WTC11 (cell line): ENCODE measurements at regions not wholly inside any gene's neighbourhood (a gene's known extent, or its start where the extent isn't known, plus 50 kb on each side); places are given as distances from the start of the nearest gene placed in this dataset.

Experiments
- ATAC-seq: fragments of 200-7000 bp; cut with Tn5 transposase; 2 replicates; pipeline ENCODE4 v1.10.0; 2021; ENCODE audit warnings: mild to moderate bottlenecking, moderate library complexity
- CTCF ChIA-PET: fragments of 300-600 bp; sonication (Branson Sonifier 250); formaldehyde crosslinking; loops from one replicate; lab custom pipeline; 2021; ENCODE audit warnings: antibody characterized with exemption; lab: Charles Lee
- POLR2A ChIA-PET: fragments of 350-600 bp; sonication (Branson Sonifier 250); formaldehyde crosslinking; loops from one replicate; lab custom pipeline; 2021; ENCODE audit warnings: antibody characterized with exemption; lab: Charles Lee
- DNase-seq: peaks from one replicate; pipeline ENCODE4 v3.0.0; 2021; ENCODE audit warnings: low spot score
- H3K27ac Mint-ChIP-seq: 2 replicates; pipeline ENCODE4 v1.8.0; 2021; ENCODE audit warnings: mixed read lengths
- H3K27me3 Mint-ChIP-seq: 2 replicates; pipeline ENCODE4 v1.8.0; 2021; ENCODE audit warnings: low read depth, mild to moderate bottlenecking, moderate library complexity, mixed read lengths
- H3K36me3 Mint-ChIP-seq: 2 replicates; pipeline ENCODE4 v1.8.0; 2021; ENCODE audit warnings: mixed read lengths
- H3K4me1 Mint-ChIP-seq: 2 replicates; pipeline ENCODE4 v1.8.0; 2022; ENCODE audit warnings: mixed read lengths
- H3K4me3 Mint-ChIP-seq: 2 replicates; pipeline ENCODE4 v1.8.0; 2021; ENCODE audit warnings: mild to moderate bottlenecking, moderate library complexity, mixed read lengths
- H3K9me3 Mint-ChIP-seq: 2 replicates; pipeline ENCODE4 v1.8.0; 2021; ENCODE audit warnings: mixed read lengths
- CREM ChIP-seq: sonication (generic); formaldehyde crosslinking; IDR thresholded peaks from 2 replicates; pipeline ENCODE4 v1.8.1; 2022; ENCODE audit warnings: mild to moderate bottlenecking, missing genetic modification reagents, moderate library complexity
- ETV6 ChIP-seq: sonication (generic); formaldehyde crosslinking; IDR thresholded peaks from 2 replicates; pipeline ENCODE4 v1.8.1; 2022; ENCODE audit warnings: mild to moderate bottlenecking, missing genetic modification reagents
- FOXK1 ChIP-seq: sonication (generic); formaldehyde crosslinking; IDR thresholded peaks from 2 replicates; pipeline ENCODE4 v1.8.0; 2022; ENCODE audit warnings: mild to moderate bottlenecking, moderate library complexity, missing genetic modification reagents
- GABPB1 ChIP-seq: sonication (generic); formaldehyde crosslinking; IDR thresholded peaks from 2 replicates; pipeline ENCODE4 v1.8.1; 2023; ENCODE audit warnings: mild to moderate bottlenecking, missing genetic modification reagents
- GTF2I ChIP-seq: fragments of 250-450 bp; sonication (Bioruptor Pico); conservative IDR thresholded peaks from 2 replicates; pipeline ENCODE4 v1.4.0; 2021; ENCODE audit warnings: mild to moderate bottlenecking
- MXD4 ChIP-seq: fragments of 250-450 bp; sonication (Bioruptor Pico); IDR thresholded peaks from 2 replicates; pipeline ENCODE4 v1.8.0; 2021; ENCODE audit warnings: mild to moderate bottlenecking, moderate library complexity, borderline replicate concordance
- NFE2L1 ChIP-seq: sonication (generic); formaldehyde crosslinking; IDR thresholded peaks from 2 replicates; pipeline ENCODE4 v1.8.1; 2023; ENCODE audit warnings: missing genetic modification reagents
- NFYB ChIP-seq: sonication (generic); formaldehyde crosslinking; conservative IDR thresholded peaks from 2 replicates; pipeline ENCODE4 v1.8.0; 2022; ENCODE audit warnings: low read depth, missing genetic modification reagents
- RELA ChIP-seq: sonication (generic); formaldehyde crosslinking; IDR thresholded peaks from 2 replicates; pipeline ENCODE4 v1.8.1; 2022; ENCODE audit warnings: missing genetic modification reagents, mild to moderate bottlenecking, borderline replicate concordance
- SMAD4 ChIP-seq: sonication (generic); formaldehyde crosslinking; IDR thresholded peaks from 2 replicates; pipeline ENCODE4 v1.8.0; 2022; ENCODE audit warnings: mild to moderate bottlenecking, missing genetic modification reagents
- TEAD4 ChIP-seq: sonication (generic); formaldehyde crosslinking; IDR thresholded peaks from 2 replicates; pipeline ENCODE4 v1.8.0; 2022; ENCODE audit warnings: mild to moderate bottlenecking, missing genetic modification reagents
- TP53 ChIP-seq: sonication (generic); formaldehyde crosslinking; IDR thresholded peaks from 2 replicates; pipeline ENCODE4 v1.8.1; 2023; ENCODE audit warnings: mild to moderate bottlenecking, missing genetic modification reagents
- ZBTB21 ChIP-seq: sonication (generic); formaldehyde crosslinking; IDR thresholded peaks from 2 replicates; pipeline ENCODE4 v1.8.1; 2023; ENCODE audit warnings: mild to moderate bottlenecking, missing genetic modification reagents, borderline replicate concordance
- ZNF423 ChIP-seq: fragments of 250-450 bp; sonication (Bioruptor Pico); IDR thresholded peaks from 2 replicates; pipeline ENCODE4 v2.1.2; 2022; ENCODE audit warnings: mild to moderate bottlenecking, moderate library complexity
- ZNF671 ChIP-seq: fragments of 250-450 bp; sonication (Bioruptor Pico); IDR thresholded peaks from 2 replicates; pipeline ENCODE4 v1.8.0; 2021; ENCODE audit warnings: mild to moderate bottlenecking
- TF ChIP-seq, protein P1 (sequence below): sonication (generic); formaldehyde crosslinking; IDR thresholded peaks from 2 replicates; pipeline ENCODE4 v1.8.1; 2022; ENCODE audit warnings: missing genetic modification reagents, borderline replicate concordance
- TF ChIP-seq, protein P2 (sequence below): sonication (generic); formaldehyde crosslinking; IDR thresholded peaks from 2 replicates; pipeline ENCODE4 v1.8.0; 2022; ENCODE audit warnings: mild to moderate bottlenecking, missing genetic modification reagents
- TF ChIP-seq, protein P3 (sequence below): sonication (generic); formaldehyde crosslinking; IDR thresholded peaks from 2 replicates; pipeline ENCODE4 v1.8.1; 2023; ENCODE audit warnings: mild to moderate bottlenecking, moderate library complexity, missing genetic modification reagents
- TF ChIP-seq, protein P4 (sequence below): fragments of 250-450 bp; sonication (Bioruptor Pico); conservative IDR thresholded peaks from 2 replicates; pipeline ENCODE4 v1.9.0; 2021; ENCODE audit warnings: mild to moderate bottlenecking
- TF ChIP-seq, protein P5 (sequence below): sonication (generic); formaldehyde crosslinking; IDR thresholded peaks from 2 replicates; pipeline ENCODE4 v1.8.0; 2022; ENCODE audit warnings: missing genetic modification reagents
- TF ChIP-seq, protein P6 (sequence below): sonication (generic); formaldehyde crosslinking; IDR thresholded peaks from 2 replicates; pipeline ENCODE4 v1.8.1; 2023; ENCODE audit warnings: mild to moderate bottlenecking, missing genetic modification reagents, moderate library complexity
- TF ChIP-seq, protein P7 (sequence below): sonication (generic); formaldehyde crosslinking; IDR thresholded peaks from 2 replicates; pipeline ENCODE4 v1.8.1; 2022; ENCODE audit warnings: mild to moderate bottlenecking, missing genetic modification reagents, moderate library complexity, borderline replicate concordance

DNA sequence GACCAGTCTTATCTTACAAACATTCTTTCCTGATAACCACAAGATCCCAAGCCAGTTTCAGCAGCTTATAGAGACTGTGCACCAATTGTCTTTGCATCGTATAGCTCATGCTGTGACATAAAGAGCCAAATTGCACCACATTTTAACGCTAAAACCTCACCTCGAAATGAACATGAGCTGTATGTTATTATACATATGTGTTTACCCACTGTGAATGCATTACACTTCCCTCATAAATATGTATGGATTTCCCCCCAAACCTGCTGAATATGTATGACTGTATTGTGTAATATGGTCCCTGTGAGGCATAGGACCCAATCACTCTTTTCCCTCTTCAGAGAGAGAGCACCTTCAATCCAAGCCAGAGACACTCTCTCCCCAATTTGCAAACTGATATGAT is 692.4 kb downstream of the NLGN4X start:
- Mint-ChIP-seq H3K9me3 (peaks cover 8% of the 10 kb centered on the region; the same call in 1 of the 2 replicates), H3K27me3 (no peaks in the 10 kb centered on the region), H3K27ac (no peak overlapping the region), H3K4me3 (no peak overlapping the region), H3K4me1 (peaks cover 7% of the 10 kb centered on the region), H3K36me3 (no peaks in the 10 kb centered on the region; the same call in 1 of the 2 replicates)
- ATAC-seq (no peak), DNase-seq (no peak)
- POLR2A ChIA-PET = no interaction called here
- CTCF ChIA-PET = no interaction called here
- TF ChIP-seq ZNF671 (CRISPR knock-in tag) = no peak
- TF ChIP-seq, protein P1, sequence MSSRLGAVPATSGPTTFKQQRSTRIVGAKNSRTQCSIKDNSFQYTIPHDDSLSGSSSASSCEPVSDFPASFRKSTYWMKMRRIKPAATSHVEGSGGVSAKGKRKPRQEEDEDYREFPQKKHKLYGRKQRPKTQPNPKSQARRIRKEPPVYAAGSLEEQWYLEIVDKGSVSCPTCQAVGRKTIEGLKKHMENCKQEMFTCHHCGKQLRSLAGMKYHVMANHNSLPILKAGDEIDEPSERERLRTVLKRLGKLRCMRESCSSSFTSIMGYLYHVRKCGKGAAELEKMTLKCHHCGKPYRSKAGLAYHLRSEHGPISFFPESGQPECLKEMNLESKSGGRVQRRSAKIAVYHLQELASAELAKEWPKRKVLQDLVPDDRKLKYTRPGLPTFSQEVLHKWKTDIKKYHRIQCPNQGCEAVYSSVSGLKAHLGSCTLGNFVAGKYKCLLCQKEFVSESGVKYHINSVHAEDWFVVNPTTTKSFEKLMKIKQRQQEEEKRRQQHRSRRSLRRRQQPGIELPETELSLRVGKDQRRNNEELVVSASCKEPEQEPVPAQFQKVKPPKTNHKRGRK = no peak
- TF ChIP-seq CREM (CRISPR knock-in tag) = no peak
- no peak for TF ChIP-seq MXD4 (CRISPR knock-in tag)
- no peak for TF ChIP-seq TP53 (CRISPR knock-in tag)
- no peak for TF ChIP-seq SMAD4 (CRISPR knock-in tag)
- TF ChIP-seq GABPB1 (CRISPR knock-in tag) = no peak
- no peak for TF ChIP-seq TEAD4
- no peak for TF ChIP-seq RELA (CRISPR knock-in tag)
- TF ChIP-seq, protein P2, sequence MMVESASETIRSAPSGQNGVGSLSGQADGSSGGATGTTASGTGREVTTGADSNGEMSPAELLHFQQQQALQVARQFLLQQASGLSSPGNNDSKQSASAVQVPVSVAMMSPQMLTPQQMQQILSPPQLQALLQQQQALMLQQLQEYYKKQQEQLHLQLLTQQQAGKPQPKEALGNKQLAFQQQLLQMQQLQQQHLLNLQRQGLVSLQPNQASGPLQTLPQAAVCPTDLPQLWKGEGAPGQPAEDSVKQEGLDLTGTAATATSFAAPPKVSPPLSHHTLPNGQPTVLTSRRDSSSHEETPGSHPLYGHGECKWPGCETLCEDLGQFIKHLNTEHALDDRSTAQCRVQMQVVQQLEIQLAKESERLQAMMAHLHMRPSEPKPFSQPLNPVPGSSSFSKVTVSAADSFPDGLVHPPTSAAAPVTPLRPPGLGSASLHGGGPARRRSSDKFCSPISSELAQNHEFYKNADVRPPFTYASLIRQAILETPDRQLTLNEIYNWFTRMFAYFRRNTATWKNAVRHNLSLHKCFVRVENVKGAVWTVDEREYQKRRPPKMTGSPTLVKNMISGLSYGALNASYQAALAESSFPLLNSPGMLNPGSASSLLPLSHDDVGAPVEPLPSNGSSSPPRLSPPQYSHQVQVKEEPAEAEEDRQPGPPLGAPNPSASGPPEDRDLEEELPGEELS (CRISPR knock-in tag) = no peak
- TF ChIP-seq NFYB (CRISPR knock-in tag) = no peak
- TF ChIP-seq GTF2I (CRISPR knock-in tag) = no peak
- TF ChIP-seq, protein P3, sequence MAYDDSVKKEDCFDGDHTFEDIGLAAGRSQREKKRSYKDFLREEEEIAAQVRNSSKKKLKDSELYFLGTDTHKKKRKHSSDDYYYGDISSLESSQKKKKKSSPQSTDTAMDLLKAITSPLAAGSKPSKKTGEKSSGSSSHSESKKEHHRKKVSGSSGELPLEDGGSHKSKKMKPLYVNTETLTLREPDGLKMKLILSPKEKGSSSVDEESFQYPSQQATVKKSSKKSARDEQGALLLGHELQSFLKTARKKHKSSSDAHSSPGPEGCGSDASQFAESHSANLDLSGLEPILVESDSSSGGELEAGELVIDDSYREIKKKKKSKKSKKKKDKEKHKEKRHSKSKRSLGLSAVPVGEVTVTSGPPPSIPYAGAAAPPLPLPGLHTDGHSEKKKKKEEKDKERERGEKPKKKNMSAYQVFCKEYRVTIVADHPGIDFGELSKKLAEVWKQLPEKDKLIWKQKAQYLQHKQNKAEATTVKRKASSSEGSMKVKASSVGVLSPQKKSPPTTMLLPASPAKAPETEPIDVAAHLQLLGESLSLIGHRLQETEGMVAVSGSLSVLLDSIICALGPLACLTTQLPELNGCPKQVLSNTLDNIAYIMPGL (CRISPR knock-in tag) = no peak
- TF ChIP-seq, protein P4, sequence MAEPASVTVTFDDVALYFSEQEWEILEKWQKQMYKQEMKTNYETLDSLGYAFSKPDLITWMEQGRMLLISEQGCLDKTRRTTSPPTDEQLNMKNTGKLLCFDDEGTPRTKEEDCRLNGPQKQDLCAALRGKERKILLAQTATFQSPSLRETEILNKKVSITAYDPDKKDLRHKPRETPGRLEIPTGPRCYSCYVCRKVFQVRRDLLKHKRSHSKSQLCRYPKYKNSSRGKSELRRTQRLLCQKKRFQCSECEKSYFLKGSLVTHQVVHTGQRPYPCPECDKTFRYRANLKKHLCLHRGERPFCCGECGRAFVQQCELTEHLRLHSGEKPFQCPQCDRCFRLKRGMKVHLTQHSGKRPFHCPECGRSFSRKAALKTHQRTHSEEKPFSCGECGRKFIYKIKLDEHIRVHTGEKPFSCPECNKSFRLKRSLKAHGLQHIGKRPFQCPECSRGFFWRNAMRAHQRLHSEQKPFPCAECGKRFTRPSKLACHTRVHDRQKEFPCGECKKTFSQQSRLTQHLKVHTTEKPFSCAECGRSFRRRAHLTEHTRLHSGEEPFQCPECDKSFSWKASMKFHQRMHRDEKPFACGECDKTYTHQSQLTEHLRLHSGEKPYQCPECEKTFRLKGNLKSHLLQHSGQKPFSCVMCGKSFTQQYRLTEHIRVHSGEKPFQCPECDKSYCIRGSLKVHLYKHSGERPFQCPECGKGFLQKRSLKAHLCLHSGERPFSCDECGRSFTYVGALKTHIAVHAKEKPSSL (CRISPR knock-in tag) = no peak
- TF ChIP-seq ZNF423 = no peak

DNA sequence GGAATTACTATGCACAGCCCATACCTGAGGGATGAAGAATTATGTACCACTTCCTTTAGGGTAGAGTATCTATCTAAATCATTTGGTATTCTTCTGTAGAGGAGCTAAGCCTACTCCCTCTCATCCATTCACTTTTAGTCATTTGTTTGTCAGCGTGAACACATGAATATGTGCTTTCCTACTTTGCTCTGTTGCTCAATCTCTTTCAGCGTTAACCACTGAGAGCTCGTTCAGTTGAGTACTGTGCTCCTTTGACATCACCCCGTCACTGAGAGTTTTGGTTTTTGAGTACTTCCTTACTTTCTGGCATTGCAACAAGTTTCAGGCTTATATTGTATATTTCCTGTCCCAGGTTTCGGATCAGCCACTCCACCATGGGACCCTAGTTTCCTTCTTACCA is 700.6 kb downstream of the NLGN4X start:
- CTCF ChIA-PET = no interaction called here
- no peaks in the 10 kb centered on the region for H3K36me3 Mint-ChIP-seq
- H3K4me1 Mint-ChIP-seq = 0 out of 2 replicates have a peak, but pooled peaks cover 3% of the 10 kb centered on the region
- no peak for DNase-seq
- no peak overlapping the region for H3K4me3 Mint-ChIP-seq
- H3K27me3 Mint-ChIP-seq = no peaks in the 10 kb centered on the region; the same call in 1 of the 2 replicates
- no peaks in the 10 kb centered on the region for H3K9me3 Mint-ChIP-seq
- H3K27ac Mint-ChIP-seq = no peak overlapping the region
- ATAC-seq = no peak
- POLR2A ChIA-PET = no interaction called here
- TF ChIP-seq ETV6 (CRISPR knock-in tag) (no peak), FOXK1 (CRISPR knock-in tag) (no peak), ZBTB21 (CRISPR knock-in tag) (no peak), NFE2L1 (CRISPR knock-in tag) (no peak)
- TF ChIP-seq, protein P5, sequence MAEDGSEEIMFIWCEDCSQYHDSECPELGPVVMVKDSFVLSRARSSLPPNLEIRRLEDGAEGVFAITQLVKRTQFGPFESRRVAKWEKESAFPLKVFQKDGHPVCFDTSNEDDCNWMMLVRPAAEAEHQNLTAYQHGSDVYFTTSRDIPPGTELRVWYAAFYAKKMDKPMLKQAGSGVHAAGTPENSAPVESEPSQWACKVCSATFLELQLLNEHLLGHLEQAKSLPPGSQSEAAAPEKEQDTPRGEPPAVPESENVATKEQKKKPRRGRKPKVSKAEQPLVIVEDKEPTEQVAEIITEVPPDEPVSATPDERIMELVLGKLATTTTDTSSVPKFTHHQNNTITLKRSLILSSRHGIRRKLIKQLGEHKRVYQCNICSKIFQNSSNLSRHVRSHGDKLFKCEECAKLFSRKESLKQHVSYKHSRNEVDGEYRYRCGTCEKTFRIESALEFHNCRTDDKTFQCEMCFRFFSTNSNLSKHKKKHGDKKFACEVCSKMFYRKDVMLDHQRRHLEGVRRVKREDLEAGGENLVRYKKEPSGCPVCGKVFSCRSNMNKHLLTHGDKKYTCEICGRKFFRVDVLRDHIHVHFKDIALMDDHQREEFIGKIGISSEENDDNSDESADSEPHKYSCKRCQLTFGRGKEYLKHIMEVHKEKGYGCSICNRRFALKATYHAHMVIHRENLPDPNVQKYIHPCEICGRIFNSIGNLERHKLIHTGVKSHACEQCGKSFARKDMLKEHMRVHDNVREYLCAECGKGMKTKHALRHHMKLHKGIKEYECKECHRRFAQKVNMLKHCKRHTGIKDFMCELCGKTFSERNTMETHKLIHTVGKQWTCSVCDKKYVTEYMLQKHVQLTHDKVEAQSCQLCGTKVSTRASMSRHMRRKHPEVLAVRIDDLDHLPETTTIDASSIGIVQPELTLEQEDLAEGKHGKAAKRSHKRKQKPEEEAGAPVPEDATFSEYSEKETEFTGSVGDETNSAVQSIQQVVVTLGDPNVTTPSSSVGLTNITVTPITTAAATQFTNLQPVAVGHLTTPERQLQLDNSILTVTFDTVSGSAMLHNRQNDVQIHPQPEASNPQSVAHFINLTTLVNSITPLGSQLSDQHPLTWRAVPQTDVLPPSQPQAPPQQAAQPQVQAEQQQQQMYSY (CRISPR knock-in tag) = no peak
- TF ChIP-seq, protein P3 (CRISPR knock-in tag) = no peak
- TF ChIP-seq, protein P6, sequence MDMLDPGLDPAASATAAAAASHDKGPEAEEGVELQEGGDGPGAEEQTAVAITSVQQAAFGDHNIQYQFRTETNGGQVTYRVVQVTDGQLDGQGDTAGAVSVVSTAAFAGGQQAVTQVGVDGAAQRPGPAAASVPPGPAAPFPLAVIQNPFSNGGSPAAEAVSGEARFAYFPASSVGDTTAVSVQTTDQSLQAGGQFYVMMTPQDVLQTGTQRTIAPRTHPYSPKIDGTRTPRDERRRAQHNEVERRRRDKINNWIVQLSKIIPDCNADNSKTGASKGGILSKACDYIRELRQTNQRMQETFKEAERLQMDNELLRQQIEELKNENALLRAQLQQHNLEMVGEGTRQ (CRISPR knock-in tag) = no peak
- TF ChIP-seq, protein P7, sequence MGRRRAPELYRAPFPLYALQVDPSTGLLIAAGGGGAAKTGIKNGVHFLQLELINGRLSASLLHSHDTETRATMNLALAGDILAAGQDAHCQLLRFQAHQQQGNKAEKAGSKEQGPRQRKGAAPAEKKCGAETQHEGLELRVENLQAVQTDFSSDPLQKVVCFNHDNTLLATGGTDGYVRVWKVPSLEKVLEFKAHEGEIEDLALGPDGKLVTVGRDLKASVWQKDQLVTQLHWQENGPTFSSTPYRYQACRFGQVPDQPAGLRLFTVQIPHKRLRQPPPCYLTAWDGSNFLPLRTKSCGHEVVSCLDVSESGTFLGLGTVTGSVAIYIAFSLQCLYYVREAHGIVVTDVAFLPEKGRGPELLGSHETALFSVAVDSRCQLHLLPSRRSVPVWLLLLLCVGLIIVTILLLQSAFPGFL (CRISPR knock-in tag) = no peak
